ENCODE measurements at regions not wholly inside any gene's neighbourhood (a gene's known extent, or its start where the extent isn't known, plus 50 kb on each side); places are given as distances from the start of the nearest gene placed in this dataset.

DNA sequence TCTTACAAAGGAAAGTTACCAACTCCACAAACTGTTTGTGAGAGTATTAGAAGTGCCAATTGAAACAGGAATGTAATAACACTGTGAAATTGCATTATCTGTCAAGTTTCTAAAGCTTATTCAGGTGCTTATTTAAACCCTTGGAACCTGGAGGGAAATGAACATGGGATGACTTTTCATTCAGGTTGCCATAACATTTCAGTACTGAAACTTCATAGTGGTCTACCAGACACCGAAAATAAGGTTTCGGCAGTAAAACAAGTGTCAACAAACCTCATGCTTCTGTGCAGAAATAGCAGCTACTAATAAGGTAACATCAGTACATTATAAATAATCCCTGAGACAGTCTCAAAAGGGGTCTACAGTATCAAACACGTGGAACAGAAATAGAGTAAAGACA, 890.7 kb upstream of the INTU start:
- no peaks in the 10 kb centered on the region for H4K20me1 ChIP-seq
- H3K4me1 ChIP-seq: no peaks in the 10 kb centered on the region
- no peaks in the 10 kb centered on the region for H3K9me3 ChIP-seq
- H3K9ac ChIP-seq: no peak overlapping the region
- no peak overlapping the region for H3K4me3 ChIP-seq
- H3K27me3 ChIP-seq: no peaks in the 10 kb centered on the region
- H3K4me2 ChIP-seq: no peak overlapping the region
- H3K27ac ChIP-seq: no peak overlapping the region
- TF ChIP-seq Cebpa-rat (IDR thresholded peaks at IDR 0.05): no peak
- no peaks in the 10 kb centered on the region for H3K36me3 ChIP-seq

DNA sequence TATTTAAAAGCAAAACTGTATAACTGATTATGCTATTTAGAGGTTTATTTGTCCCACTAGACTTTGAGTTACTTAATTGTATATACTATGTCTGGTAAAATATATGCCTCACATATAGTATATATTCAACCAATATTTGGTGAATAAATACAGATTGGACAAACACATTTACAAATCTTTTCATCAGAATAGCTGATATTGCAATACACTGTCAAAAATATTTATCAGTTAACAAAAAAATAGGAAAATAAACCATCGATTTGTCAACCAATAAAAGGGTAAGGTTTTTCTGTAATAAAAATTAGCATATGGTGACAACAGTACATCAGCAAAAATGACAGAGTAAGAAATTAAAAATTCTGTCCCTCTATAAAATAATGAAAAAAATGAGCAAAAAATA, 889.9 kb upstream of the INTU start:
- Histone ChIP-seq H3K27ac (no peak overlapping the region), H3K27me3 (no peaks in the 10 kb centered on the region), H3K9ac (no peak overlapping the region), H3K36me3 (no peaks in the 10 kb centered on the region), H4K20me1 (no peaks in the 10 kb centered on the region), H3K4me3 (no peak overlapping the region), H3K4me2 (no peak overlapping the region), H3K9me3 (no peaks in the 10 kb centered on the region), H3K4me1 (no peaks in the 10 kb centered on the region)
- no peak for TF ChIP-seq Cebpa-rat (IDR thresholded peaks at IDR 0.05)

DNA sequence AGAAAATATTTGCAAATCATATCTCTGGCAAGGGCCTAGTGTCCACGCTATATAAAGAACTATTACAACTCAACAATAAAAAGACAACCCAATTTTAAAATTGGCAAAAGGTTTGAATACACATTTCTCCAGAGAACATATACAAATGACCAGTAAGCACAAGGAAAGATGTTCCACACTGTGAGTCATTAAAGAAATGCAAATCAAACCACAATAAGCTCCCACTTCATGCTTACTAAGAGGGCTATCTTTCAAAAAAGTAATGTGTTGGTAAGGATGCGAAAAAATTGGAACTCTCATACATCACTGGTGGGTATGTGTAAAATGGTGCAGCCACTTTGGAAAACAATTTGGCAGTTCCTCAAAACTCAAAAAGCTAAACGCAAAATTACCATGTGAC, 884.0 kb upstream of the INTU start:
- no peak overlapping the region for H3K4me3 ChIP-seq
- no peak overlapping the region for H3K27ac ChIP-seq
- H3K9ac ChIP-seq: no peak overlapping the region
- H3K36me3 ChIP-seq: no peaks in the 10 kb centered on the region
- no peaks in the 10 kb centered on the region for H3K4me1 ChIP-seq
- no peaks in the 10 kb centered on the region for H4K20me1 ChIP-seq
- H3K27me3 ChIP-seq: no peaks in the 10 kb centered on the region
- no peaks in the 10 kb centered on the region for H3K9me3 ChIP-seq
- no peak for TF ChIP-seq Cebpa-rat (IDR thresholded peaks at IDR 0.05)
- no peak overlapping the region for H3K4me2 ChIP-seq

DNA sequence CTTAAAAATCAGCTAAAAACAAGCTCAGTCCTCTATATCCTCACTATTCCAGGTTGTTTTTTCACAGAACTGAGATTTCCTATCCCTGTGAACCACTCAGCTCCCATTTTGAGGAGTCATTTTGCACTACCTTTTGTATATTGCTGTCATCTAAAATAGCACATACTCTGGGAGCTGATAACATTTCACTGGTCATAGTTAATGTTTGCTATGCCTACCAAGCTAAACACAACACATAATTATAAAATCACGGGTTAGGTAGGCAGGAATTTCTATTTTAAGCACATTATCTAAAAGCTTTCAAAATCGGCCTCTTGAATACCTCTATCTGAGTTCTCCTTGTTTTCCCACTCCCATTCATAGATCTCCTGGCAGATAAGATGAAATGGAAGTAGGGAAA, 882.0 kb upstream of the INTU start:
- no peak for TF ChIP-seq Cebpa-rat (IDR thresholded peaks at IDR 0.05)
- Histone ChIP-seq H3K4me2 (no peak overlapping the region), H3K4me3 (no peak overlapping the region), H3K9ac (no peak overlapping the region), H3K27me3 (no peaks in the 10 kb centered on the region), H3K27ac (no peak overlapping the region), H3K9me3 (no peaks in the 10 kb centered on the region), H3K4me1 (no peaks in the 10 kb centered on the region), H4K20me1 (no peaks in the 10 kb centered on the region), H3K36me3 (no peaks in the 10 kb centered on the region)

DNA sequence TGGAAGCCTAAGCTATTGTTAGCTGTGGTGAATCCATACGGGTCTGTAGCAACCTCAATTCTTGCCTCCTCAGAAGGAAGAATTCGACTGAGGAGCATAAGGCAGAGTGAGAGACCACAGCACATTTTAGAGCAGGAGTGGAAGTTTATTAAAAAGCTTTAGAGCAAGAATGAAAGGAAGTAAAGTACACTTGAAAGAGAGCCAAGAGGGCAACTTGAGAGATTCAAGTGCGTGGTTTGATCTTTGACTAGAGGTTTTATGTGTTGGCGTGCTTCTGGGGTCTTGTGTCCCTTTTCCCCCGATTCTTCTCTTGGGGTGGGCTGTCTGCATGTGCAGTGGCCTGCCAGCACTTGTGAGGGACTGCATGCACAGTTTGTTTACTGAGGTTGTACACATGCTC, 880.6 kb upstream of the INTU start:
- Histone ChIP-seq H3K36me3 (no peaks in the 10 kb centered on the region), H4K20me1 (no peaks in the 10 kb centered on the region), H3K9me3 (no peaks in the 10 kb centered on the region), H3K27me3 (no peaks in the 10 kb centered on the region), H3K4me3 (no peak overlapping the region), H3K9ac (no peak overlapping the region), H3K27ac (no peak overlapping the region), H3K4me2 (no peak overlapping the region), H3K4me1 (no peaks in the 10 kb centered on the region)
- TF ChIP-seq Cebpa-rat (IDR thresholded peaks at IDR 0.05): no peak

DNA sequence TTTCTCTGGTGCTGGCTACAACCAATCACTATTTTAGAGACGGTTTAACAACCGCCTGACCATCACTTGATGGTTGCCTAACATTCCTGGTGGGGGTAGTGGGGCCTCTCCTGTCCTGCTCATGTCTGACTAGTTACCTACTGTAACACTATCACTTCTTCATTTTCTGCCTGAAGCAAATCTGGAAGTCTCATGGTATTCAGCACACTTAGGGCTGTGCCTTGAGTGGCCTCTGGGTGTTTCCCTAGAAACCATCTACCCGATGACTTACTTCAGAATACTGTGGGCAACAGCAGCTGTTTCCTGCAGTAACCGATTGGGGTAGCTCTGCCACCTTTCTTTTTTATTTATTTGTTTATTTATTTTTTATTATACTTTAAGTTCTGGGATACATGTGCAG, 880.1 kb upstream of the INTU start:
- Histone ChIP-seq H3K4me1 (no peaks in the 10 kb centered on the region), H4K20me1 (no peaks in the 10 kb centered on the region), H3K27ac (no peak overlapping the region), H3K9me3 (no peaks in the 10 kb centered on the region), H3K4me3 (no peak overlapping the region), H3K27me3 (no peaks in the 10 kb centered on the region), H3K36me3 (no peaks in the 10 kb centered on the region), H3K9ac (no peak overlapping the region), H3K4me2 (no peak overlapping the region)
- TF ChIP-seq Cebpa-rat (IDR thresholded peaks at IDR 0.05): no peak

DNA sequence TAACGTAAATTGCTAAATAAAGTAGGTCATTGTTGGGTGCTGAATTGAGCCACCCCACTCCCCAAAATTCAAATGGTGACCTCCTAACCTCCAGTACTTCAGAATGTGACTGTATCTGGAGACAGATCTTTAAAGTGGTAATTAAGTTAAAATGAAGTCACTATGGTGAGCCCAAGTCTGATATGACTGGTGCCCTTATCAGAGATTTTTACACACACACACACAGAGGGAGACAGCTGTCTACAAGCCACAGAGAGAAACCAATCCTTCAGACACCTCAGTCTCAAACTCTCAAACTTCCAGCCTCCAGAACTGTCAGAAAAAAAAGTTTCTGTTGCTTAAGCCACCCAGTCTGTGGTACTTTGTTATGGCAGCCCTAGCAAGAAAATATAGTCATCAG, 879.2 kb upstream of the INTU start:
- no peak overlapping the region for H3K4me3 ChIP-seq
- no peak overlapping the region for H3K9ac ChIP-seq
- H3K4me1 ChIP-seq: no peaks in the 10 kb centered on the region
- H4K20me1 ChIP-seq: no peaks in the 10 kb centered on the region
- no peaks in the 10 kb centered on the region for H3K36me3 ChIP-seq
- H3K9me3 ChIP-seq: no peaks in the 10 kb centered on the region
- no peak for TF ChIP-seq Cebpa-rat (IDR thresholded peaks at IDR 0.05)
- no peak overlapping the region for H3K4me2 ChIP-seq
- H3K27me3 ChIP-seq: no peaks in the 10 kb centered on the region
- H3K27ac ChIP-seq: no peak overlapping the region

DNA sequence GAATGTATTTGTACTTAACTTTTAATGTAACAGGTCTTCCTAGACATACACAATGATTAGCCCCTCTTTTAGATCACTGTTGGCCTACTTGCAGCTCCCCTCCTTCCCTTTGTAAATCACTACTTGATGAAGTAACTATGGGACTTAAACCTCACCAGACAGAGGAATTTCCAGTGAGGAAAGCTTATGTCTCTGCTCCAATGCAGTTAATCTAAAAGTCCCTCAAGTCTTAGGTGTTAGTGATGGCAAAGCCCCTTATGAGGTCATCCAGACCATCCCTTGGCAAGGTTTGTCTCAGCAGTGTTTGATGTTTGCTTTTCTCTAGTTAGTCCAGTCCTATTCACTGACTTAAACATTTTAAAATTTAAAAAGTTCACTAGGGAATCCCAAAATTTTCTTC, 877.3 kb upstream of the INTU start:
- Histone ChIP-seq H3K27ac (no peak overlapping the region), H3K4me3 (no peak overlapping the region), H3K27me3 (no peaks in the 10 kb centered on the region), H3K9me3 (no peaks in the 10 kb centered on the region), H3K9ac (no peak overlapping the region), H3K36me3 (no peaks in the 10 kb centered on the region), H3K4me1 (no peaks in the 10 kb centered on the region), H3K4me2 (no peak overlapping the region), H4K20me1 (no peaks in the 10 kb centered on the region)
- TF ChIP-seq Cebpa-rat (IDR thresholded peaks at IDR 0.05): no peak

DNA sequence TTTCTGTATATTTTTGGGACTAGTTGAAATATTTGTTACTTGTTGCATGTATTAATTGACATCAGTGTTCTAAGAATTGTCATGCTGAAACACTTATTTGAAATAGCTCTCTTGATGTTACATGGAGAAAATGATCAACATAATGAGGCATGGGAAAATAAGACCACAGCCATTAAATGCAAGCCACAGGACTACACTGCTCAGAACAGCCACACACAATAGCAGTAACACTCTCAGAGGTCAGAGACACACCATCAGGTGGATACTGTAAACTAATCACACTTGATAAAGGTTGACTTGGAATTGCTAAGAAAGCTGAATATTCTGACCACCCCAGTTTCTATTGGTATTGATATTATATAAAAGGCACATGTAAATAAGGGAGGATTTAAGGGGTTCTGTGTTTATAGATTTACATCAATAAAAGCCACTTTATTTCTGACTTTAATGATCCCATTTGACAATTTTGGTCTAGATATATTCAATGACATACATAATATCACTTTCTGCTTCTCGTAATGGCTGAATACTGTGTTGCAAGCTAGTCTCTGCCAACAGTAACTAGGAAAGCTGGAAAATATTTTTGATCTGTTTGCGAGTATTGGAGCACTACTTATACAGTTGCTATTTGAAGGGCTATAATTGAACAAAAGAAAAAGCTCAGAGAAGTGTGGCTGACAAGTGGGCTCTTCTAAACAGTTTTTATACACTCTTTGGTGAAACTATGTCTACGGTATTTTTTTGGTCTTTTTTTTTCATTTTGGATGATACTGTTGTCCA, 876.5 kb upstream of the INTU start:
- H3K27me3 ChIP-seq: no peaks in the 10 kb centered on the region
- H3K4me1 ChIP-seq: no peaks in the 10 kb centered on the region
- no peaks in the 10 kb centered on the region for H3K9me3 ChIP-seq
- H3K9ac ChIP-seq: no peak overlapping the region
- H3K27ac ChIP-seq: no peak overlapping the region
- no peak overlapping the region for H3K4me3 ChIP-seq
- no peak overlapping the region for H3K4me2 ChIP-seq
- no peaks in the 10 kb centered on the region for H4K20me1 ChIP-seq
- no peaks in the 10 kb centered on the region for H3K36me3 ChIP-seq
- no peak for TF ChIP-seq Cebpa-rat (IDR thresholded peaks at IDR 0.05)

DNA sequence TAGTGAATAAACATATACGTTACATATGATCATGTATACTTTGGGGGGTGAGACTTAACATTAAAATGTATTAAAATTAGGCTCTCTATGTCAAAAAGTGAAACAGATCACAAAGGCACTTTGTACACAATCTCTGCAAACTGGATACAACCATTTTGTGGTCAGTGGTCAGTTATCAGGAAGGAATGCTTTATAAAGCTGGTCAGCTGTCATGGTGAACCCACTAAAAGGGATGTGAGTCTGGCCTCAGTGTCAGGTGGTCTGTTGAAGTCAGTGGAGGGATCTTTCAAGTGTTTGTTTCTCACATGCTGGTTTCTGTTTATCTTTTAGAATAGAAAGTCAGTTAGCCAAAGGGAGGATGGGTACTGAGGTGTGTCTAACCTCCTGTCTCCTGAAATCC, 875.5 kb upstream of the INTU start:
- Histone ChIP-seq H3K4me1 (no peaks in the 10 kb centered on the region), H3K27me3 (no peaks in the 10 kb centered on the region), H3K27ac (no peak overlapping the region), H3K4me3 (no peak overlapping the region), H3K4me2 (no peak overlapping the region), H4K20me1 (no peaks in the 10 kb centered on the region), H3K9me3 (no peaks in the 10 kb centered on the region), H3K9ac (no peak overlapping the region), H3K36me3 (no peaks in the 10 kb centered on the region)
- TF ChIP-seq Cebpa-rat (IDR thresholded peaks at IDR 0.05): no peak

DNA sequence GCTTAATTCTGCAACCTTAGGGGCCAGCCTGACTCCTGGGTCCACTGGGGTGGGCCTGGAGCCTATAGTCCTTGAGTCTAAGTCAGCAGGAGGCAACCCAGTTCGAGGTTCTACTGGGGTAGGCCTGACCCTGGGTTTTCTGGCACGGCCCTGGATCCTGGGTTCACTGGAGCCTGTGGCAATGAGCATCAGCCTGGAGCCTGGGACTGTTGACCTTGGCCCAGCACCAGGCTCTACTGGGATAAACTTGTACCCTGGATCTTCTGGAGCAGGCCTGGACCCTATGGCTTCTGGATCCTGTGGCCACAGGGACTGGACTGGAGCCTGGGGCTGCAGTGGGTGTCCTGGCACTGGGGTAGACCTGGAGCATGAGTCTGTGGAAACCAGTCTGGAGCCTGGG, 874.3 kb upstream of the INTU start:
- no peak overlapping the region for H3K4me2 ChIP-seq
- H3K4me3 ChIP-seq: no peak overlapping the region
- H3K27ac ChIP-seq: no peak overlapping the region
- no peaks in the 10 kb centered on the region for H3K27me3 ChIP-seq
- H3K36me3 ChIP-seq: no peaks in the 10 kb centered on the region
- H4K20me1 ChIP-seq: no peaks in the 10 kb centered on the region
- no peak overlapping the region for H3K9ac ChIP-seq
- no peaks in the 10 kb centered on the region for H3K9me3 ChIP-seq
- no peaks in the 10 kb centered on the region for H3K4me1 ChIP-seq
- no peak for TF ChIP-seq Cebpa-rat (IDR thresholded peaks at IDR 0.05)

All from BLaER1 (cell line).